Tibial nerve (tissue), 3 donors: ENCODE measurements at regions not wholly inside any gene's neighbourhood (a gene's known extent, or its start where the extent isn't known, plus 50 kb on each side); places are given as distances from the start of the nearest gene placed in this dataset.

ENCODE experiments used
- CTCF ChIP-seq, 5 experiments: fragments of 200-600 bp in 3 of 5; fragments of 450-650 bp in 2 of 5; sonication (generic) in 3 of 5; IDR thresholded peaks; one replicate each; pipeline ENCODE4 v1.5.1; 2016 to 2019; ENCODE audit warnings: antibody characterized with exemption in 5 of 5, mild to moderate bottlenecking in 3 of 5, moderate library complexity in 2 of 5
- POLR2A ChIP-seq, 2 donors: fragments of 450-650 bp; IDR thresholded peaks; one replicate each; pipeline ENCODE4 v1.6.1; 2017; ENCODE audit warnings: antibody characterized with exemption in 2 of 2, mild to moderate bottlenecking in 2 of 2, moderate library complexity in 2 of 2

- TF ChIP-seq CTCF (IDR thresholded peaks at IDR 0.05) (no peak), POLR2A (IDR thresholded peaks at IDR 0.05) (no peak)
Observed at GRCh38 chr1:197841883-197842553, 60.4 kb upstream of the C1orf53 start.
